ENCODE measurements at regions not wholly inside any gene's neighbourhood (a gene's known extent, or its start where the extent isn't known, plus 50 kb on each side); places are given as distances from the start of the nearest gene placed in this dataset.

DNA sequence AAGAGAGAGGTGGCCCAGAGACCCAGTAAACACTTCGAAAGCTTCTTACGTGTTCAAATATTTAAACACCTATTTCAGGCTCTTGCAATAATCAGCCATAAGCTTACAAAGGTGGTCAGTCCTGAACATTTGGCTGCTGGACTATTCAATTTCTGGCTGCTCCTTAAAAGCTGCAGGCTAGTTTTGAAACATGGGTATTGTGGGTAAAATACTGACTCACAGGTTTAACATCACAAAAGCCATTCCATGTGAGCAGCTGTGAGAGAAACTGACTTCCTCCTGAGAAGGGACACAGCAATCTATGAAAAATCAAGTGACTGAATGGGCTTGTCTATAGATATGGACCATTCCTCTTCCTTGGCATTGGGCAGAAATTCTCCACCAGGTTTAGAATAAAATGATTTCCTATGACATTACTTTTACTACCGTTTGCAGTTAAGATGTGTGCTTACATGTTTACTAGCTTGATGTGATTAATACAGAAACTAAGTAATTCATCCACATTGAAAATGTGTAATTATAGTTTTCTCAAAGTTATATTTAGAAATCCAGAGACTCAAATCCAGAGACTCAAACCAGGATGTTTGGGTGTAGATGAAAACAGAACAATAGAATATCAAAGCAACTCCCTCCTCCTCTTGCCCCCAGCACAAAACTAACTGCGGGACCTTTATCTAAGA, 252.3 kb downstream of the GATA3 start:
- ATAC-seq (ENCODE audit: low read depth), result no peak
- H3K27ac ChIP-seq (ENCODE audit: insufficient read depth, low read length), result no peak overlapping the region
- H3K4me2 ChIP-seq (ENCODE audit: low read depth, low read length), result no peak overlapping the region

More for the DNA sequence above, 252.3 kb downstream of the GATA3 start:
- Histone ChIP-seq H2BK20ac (ENCODE audit: low read depth, low read length) (no peak overlapping the region), H3K9me3 (ENCODE audit: control insufficient read depth, insufficient read depth, low read length) (peaks cover 14% of the 10 kb centered on the region), H3K9me1 (ENCODE audit: insufficient read depth, low read length) (no peaks in the 10 kb centered on the region), H2AK9ac (replicated peaks; ENCODE audit: low read depth, low read length, poor library complexity) (no peak overlapping the region), H3K23ac (ENCODE audit: low read depth, low read length) (no peak overlapping the region), H4K8ac (ENCODE audit: low read depth in 2 of 2, low read length in 2 of 2) (no peak overlapping the region), H3K4ac (ENCODE audit: low read depth, low read length) (no peak overlapping the region), H3K79me1 (ENCODE audit: low read depth in 1 of 2, low read length in 2 of 2) (no peaks in the 10 kb centered on the region), H4K91ac (ENCODE audit: insufficient read depth, low read depth, low read length) (no peak overlapping the region), H3K36me3 (ENCODE audit: control insufficient read depth, insufficient read depth, low read length) (no peaks in the 10 kb centered on the region), H2AK5ac (ENCODE audit: low read depth, low read length) (no peak overlapping the region), H2BK5ac (ENCODE audit: low read depth, low read length, poor library complexity, severe bottlenecking) (no peak overlapping the region), H4K20me1 (ENCODE audit: insufficient read depth, low read length) (no peaks in the 10 kb centered on the region), H3K27me3 (ENCODE audit: control insufficient read depth, insufficient read depth, low read length) (no peaks in the 10 kb centered on the region), H3K4me1 (ENCODE audit: control insufficient read depth, insufficient read depth, low read length) (no peaks in the 10 kb centered on the region), H2BK120ac (ENCODE audit: low read depth, low read length) (no peak overlapping the region), H4K5ac (ENCODE audit: low read depth, low read length) (no peak overlapping the region), H3K56ac (ENCODE audit: extremely low read depth, insufficient read depth, low read length) (no peak overlapping the region), H3K9ac (ENCODE audit: low read depth, low read length) (no peak overlapping the region), H2BK15ac (ENCODE audit: low read depth, low read length) (no peak overlapping the region), H3K18ac (ENCODE audit: low read depth, low read length) (no peak overlapping the region), H3K4me3 (ENCODE audit: insufficient read depth, low read depth, low read length) (no peak overlapping the region), H3K14ac (replicated peaks; ENCODE audit: low read depth, low read length) (no peak overlapping the region), H2AFZ (replicated peaks; ENCODE audit: low read length, poor library complexity) (no peak overlapping the region)
- intact Hi-C loops (cut with micrococcal nuclease) (no loop called here), dilution Hi-C loops (cut with HindIII; ENCODE audit: low sequenced_read_pairs, unreplicated experiment) (no loop called here), in situ Hi-C loops (cut with MboI; ENCODE audit: low sequenced_read_pairs) (no loop called here)
- ChIA-PET POLR2A (ENCODE audit: unreplicated experiment) (no interaction called here), CTCF (no interaction called here)
- DNase-seq, result no peak
- BruUV-seq (replicated peaks), result no TSS peak
- no peak for TF ChIP-seq RCOR1 (IDR thresholded peaks at IDR 0.05; ENCODE audit: insufficient replicate concordance, low read length)
- no peak for TF ChIP-seq NFE2L2 (IDR thresholded peaks at IDR 0.05; ENCODE audit: low read depth, low read length)
- TF ChIP-seq, protein P1, sequence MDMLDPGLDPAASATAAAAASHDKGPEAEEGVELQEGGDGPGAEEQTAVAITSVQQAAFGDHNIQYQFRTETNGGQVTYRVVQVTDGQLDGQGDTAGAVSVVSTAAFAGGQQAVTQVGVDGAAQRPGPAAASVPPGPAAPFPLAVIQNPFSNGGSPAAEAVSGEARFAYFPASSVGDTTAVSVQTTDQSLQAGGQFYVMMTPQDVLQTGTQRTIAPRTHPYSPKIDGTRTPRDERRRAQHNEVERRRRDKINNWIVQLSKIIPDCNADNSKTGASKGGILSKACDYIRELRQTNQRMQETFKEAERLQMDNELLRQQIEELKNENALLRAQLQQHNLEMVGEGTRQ (IDR thresholded peaks at IDR 0.05; ENCODE audit: low read depth, low read length), result no peak
- TF ChIP-seq MAFK (IDR thresholded peaks at IDR 0.05; ENCODE audit: low read depth, low read length), result no peak
- no CpG with 5 or more reads among the region's 4 CpGs for WGBS, 2 experiments (ENCODE audit: extremely low coverage in 2 of 2, insufficient read length in 1 of 2)

Data from IMR-90 (cell line).